Chondrocyte (in vitro differentiated cells): ENCODE measurements at regions not wholly inside any gene's neighbourhood (a gene's known extent, or its start where the extent isn't known, plus 50 kb on each side); places are given as distances from the start of the nearest gene placed in this dataset.
"Not testable (repeated sequence)": the region's sequence is repeated elsewhere in the genome, so short reads cannot be mapped to it uniquely, and the experiment has no call there.

ENCODE experiments used
- DNase-seq: peaks from one replicate; pipeline ENCODE4 v3.0.0; 2021; ENCODE audit warnings: mixed read lengths, low spot score
- H3K27ac Mint-ChIP-seq: one replicate; pipeline ENCODE4 v1.8.0; 2021; ENCODE audit warnings: mild to moderate bottlenecking, moderate library complexity, mixed read lengths; ENCODE audit not compliant: unreplicated experiment
- H3K27me3 Mint-ChIP-seq: 2 replicates; pipeline ENCODE4 v1.8.0; 2021; ENCODE audit warnings: low read depth, mixed read lengths
- H3K36me3 Mint-ChIP-seq: 2 replicates; pipeline ENCODE4 v1.8.0; 2021; ENCODE audit warnings: low read depth, mixed read lengths
- H3K4me1 Mint-ChIP-seq: 2 replicates; pipeline ENCODE4 v1.8.0; 2021; ENCODE audit warnings: low read depth, mild to moderate bottlenecking, mixed read lengths
- H3K4me3 Mint-ChIP-seq: one replicate; pipeline ENCODE4 v1.8.0; 2021; ENCODE audit warnings: mild to moderate bottlenecking, moderate library complexity, mixed read lengths; ENCODE audit not compliant: unreplicated experiment
- H3K9me3 Mint-ChIP-seq: 2 replicates; pipeline ENCODE4 v1.8.0; 2021; ENCODE audit warnings: low read depth, mixed read lengths
- CTCF ChIP-seq: fragments of 200-600 bp; sonication (generic); IDR thresholded peaks from 2 replicates; pipeline ENCODE4 v1.5.0; 2021; ENCODE audit warnings: antibody characterized with exemption, mild to moderate bottlenecking, moderate library complexity

GRCh38 chr4:8674311-8674885 lies 81.8 kb downstream of the CPZ start:
- H3K9me3 Mint-ChIP-seq, result no peaks in the 10 kb centered on the region
- DNase-seq, result no peak
- no peak overlapping the region for H3K4me3 Mint-ChIP-seq
- H3K36me3 Mint-ChIP-seq, result no peaks in the 10 kb centered on the region
- H3K27me3 Mint-ChIP-seq, result peaks cover 24% of the 10 kb centered on the region
- TF ChIP-seq CTCF, result no peak
- no peaks in the 10 kb centered on the region for H3K4me1 Mint-ChIP-seq
- H3K27ac Mint-ChIP-seq, result no peak overlapping the region

GRCh38 chr4:8673106-8673505 lies 80.5 kb downstream of the CPZ start:
- DNase-seq, H3K4me3 Mint-ChIP-seq, H3K4me1 Mint-ChIP-seq, H3K27ac Mint-ChIP-seq, H3K9me3 Mint-ChIP-seq, H3K36me3 Mint-ChIP-seq: not testable (repeated sequence)
- H3K27me3 Mint-ChIP-seq, result peaks cover 26% of the 10 kb centered on the region

GRCh38 chr4:8672486-8672885 lies 79.9 kb downstream of the CPZ start:
- H3K4me3 Mint-ChIP-seq, result no peak overlapping the region
- H3K9me3 Mint-ChIP-seq, result no peaks in the 10 kb centered on the region
- H3K27me3 Mint-ChIP-seq, result peaks cover 28% of the 10 kb centered on the region
- no peaks in the 10 kb centered on the region for H3K4me1 Mint-ChIP-seq
- no peaks in the 10 kb centered on the region for H3K36me3 Mint-ChIP-seq
- no peak for TF ChIP-seq CTCF
- DNase-seq, result no peak
- no peak overlapping the region for H3K27ac Mint-ChIP-seq

DNA sequence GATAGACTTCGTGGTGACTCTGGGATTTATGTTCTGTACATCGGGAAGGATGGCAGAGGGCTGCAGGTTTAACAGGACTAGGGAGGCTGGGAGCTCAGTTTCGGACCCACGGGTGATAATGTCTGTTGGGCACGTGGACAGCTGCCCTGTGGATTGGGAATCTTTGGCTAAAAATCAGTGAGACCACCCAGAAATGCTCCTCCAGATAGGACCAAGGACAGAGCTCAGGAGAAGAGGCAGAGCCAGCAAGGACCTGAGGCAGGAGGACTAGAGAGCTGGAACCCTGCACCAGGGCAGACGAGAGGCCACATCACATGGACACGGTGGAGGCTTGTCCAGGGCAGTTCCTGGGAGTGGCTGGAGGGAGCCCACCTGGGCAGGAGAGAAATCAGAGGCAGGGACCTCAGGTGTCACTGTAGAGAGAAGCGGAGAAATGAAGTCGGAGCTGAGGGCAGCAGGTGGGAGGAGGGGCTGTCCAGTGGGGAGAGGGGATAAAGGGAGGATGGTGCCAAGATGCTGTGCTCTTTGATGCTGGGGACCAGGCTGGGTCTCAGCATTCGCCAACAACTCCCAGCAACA lies 79.2 kb downstream of the CPZ start:
- TF ChIP-seq CTCF, result no peak
- no peaks in the 10 kb centered on the region for H3K36me3 Mint-ChIP-seq
- H3K9me3 Mint-ChIP-seq, result no peaks in the 10 kb centered on the region
- H3K27me3 Mint-ChIP-seq, result peaks cover 28% of the 10 kb centered on the region
- no peak overlapping the region for H3K27ac Mint-ChIP-seq
- no peak for DNase-seq
- no peak overlapping the region for H3K4me3 Mint-ChIP-seq
- H3K4me1 Mint-ChIP-seq, result no peaks in the 10 kb centered on the region
